ENCODE measurements at regions not wholly inside any gene's neighbourhood (a gene's known extent, or its start where the extent isn't known, plus 50 kb on each side); places are given as distances from the start of the nearest gene placed in this dataset.
A peak's percentile ranks its signal among the peaks of the same experiment; 100 is the strongest.

- POLR2A ChIA-PET, result no interaction called here
Observed at GRCh38 chr4:125758438-125758837, 443.7 kb downstream of the FAT4 start.

GRCh38 chr4:125760201-125760819 lies 445.6 kb downstream of the FAT4 start:
- no peaks in the 10 kb centered on the region for H3K9me3 ChIP-seq (replicated peaks; ENCODE audit: control insufficient read depth, insufficient read depth, low read length)
- H4K20me1 ChIP-seq (replicated peaks; ENCODE audit: control insufficient read depth, extremely low read depth, insufficient read depth, low read length), result no peaks in the 10 kb centered on the region
- no peak for FAIRE-seq
- intact Hi-C loops (cut with micrococcal nuclease) (no loop called here), dilution Hi-C loops (cut with MboI; ENCODE audit: extremely low pct_ligation_motif_present, low sequenced_read_pairs) (no loop called here)
- no peak overlapping the region for H3K27ac ChIP-seq (ENCODE audit: insufficient read depth, low read depth, low read length)
- TF ChIP-seq EZH2 (IDR thresholded peaks at IDR 0.05; ENCODE audit: borderline replicate concordance, low read depth, low read length, severe bottlenecking) (no peak), GATA2 (IDR thresholded peaks at IDR 0.05; ENCODE audit: insufficient read depth, insufficient read length, low read depth, low read length) (no peak), POLR2A (IDR thresholded peaks at IDR 0.05; ENCODE audit: low read depth, low read length) (no peak), MYC (IDR thresholded peaks at IDR 0.05; ENCODE audit: low read depth, low read length) (no peak), MAX (IDR thresholded peaks at IDR 0.05; ENCODE audit: insufficient read depth, insufficient read length) (no peak), CTCF (IDR thresholded peaks at IDR 0.05; ENCODE audit: extremely low read depth in 1 of 2, insufficient read depth in 1 of 2, low read depth in 1 of 2, low read length in 2 of 2) (no peak), POLR2AphosphoS5 (IDR thresholded peaks at IDR 0.05; ENCODE audit: insufficient read depth, low read depth, low read length) (no peak), JUN (IDR thresholded peaks at IDR 0.05; ENCODE audit: borderline replicate concordance, insufficient read depth, insufficient read length, low read depth) (no peak), FOS (IDR thresholded peaks at IDR 0.05; ENCODE audit: borderline replicate concordance, insufficient read depth, low read length) (no peak)
- no TSS peak for BruUV-seq (replicated peaks)
- H3K4me3 ChIP-seq (replicated peaks in 1 of 3; ENCODE audit: insufficient read depth in 1 of 3, low read depth in 1 of 3, low read length in 3 of 3), result no peak overlapping the region
- H3K27me3 ChIP-seq (ENCODE audit: control insufficient read depth in 2 of 2, insufficient read depth in 2 of 2, low read length in 2 of 2), result no peaks in the 10 kb centered on the region
- no peak overlapping the region for H3K9ac ChIP-seq (replicated peaks; ENCODE audit: extremely low read depth, insufficient read depth, low read length)
- H2AFZ ChIP-seq (ENCODE audit: low read depth, low read length), result peak overlapping the region; percentile 17
- H3K79me2 ChIP-seq (ENCODE audit: control insufficient read depth, insufficient read depth, low read length), result no peaks in the 10 kb centered on the region
- H3K4me2 ChIP-seq (ENCODE audit: insufficient read depth, low read length), result no peak overlapping the region
- ChIA-PET POLR2A (no interaction called here), CTCF (interaction anchor here (0.7 to 2.0 kb wide), 5 partner anchors 9 to 447 kb away, joined by 3 to 8 read pairs (median 5); no protein-coding TSS in a partner anchor)
- H3K4me1 ChIP-seq (ENCODE audit: control insufficient read depth, extremely low read depth, insufficient read depth, low read length), result no peaks in the 10 kb centered on the region
- H3K9me1 ChIP-seq (replicated peaks; ENCODE audit: control insufficient read depth, extremely low read depth, insufficient read depth, low read length), result no peaks in the 10 kb centered on the region
- DNase-seq (ENCODE audit: low read depth, low spot score), result no peak
- no peaks in the 10 kb centered on the region for H3K36me3 ChIP-seq (ENCODE audit: control insufficient read depth in 2 of 2, extremely low read depth in 1 of 2, insufficient read depth in 2 of 2, low read length in 2 of 2)

More at GRCh38 chr4:125758438-125758837, 443.7 kb downstream of the FAT4 start:
- intact Hi-C loops (cut with micrococcal nuclease), result loop anchor here (10.0 kb wide), 2 partner anchors 646 to 846 kb away; no protein-coding TSS in a partner anchor
- DNase-seq (ENCODE audit: low read depth, low spot score) (no peak), FAIRE-seq (no peak)
- H3K9me3 ChIP-seq (replicated peaks; ENCODE audit: control insufficient read depth, insufficient read depth, low read length), result no peaks in the 10 kb centered on the region
- no peaks in the 10 kb centered on the region for H3K79me2 ChIP-seq (ENCODE audit: control insufficient read depth, insufficient read depth, low read length)
- H3K4me1 ChIP-seq (ENCODE audit: control insufficient read depth, extremely low read depth, insufficient read depth, low read length), result no peaks in the 10 kb centered on the region
- no peaks in the 10 kb centered on the region for H3K27me3 ChIP-seq (ENCODE audit: control insufficient read depth in 2 of 2, insufficient read depth in 2 of 2, low read length in 2 of 2)
- CTCF ChIA-PET, result interaction anchor here (1.0 kb wide), 1 partner anchor 51 kb away, joined by 3 read pairs; no protein-coding TSS in a partner anchor
- no peak overlapping the region for H3K4me2 ChIP-seq (ENCODE audit: insufficient read depth, low read length)
- BruUV-seq (replicated peaks), result no TSS peak
- H3K9me1 ChIP-seq (replicated peaks; ENCODE audit: control insufficient read depth, extremely low read depth, insufficient read depth, low read length), result no peaks in the 10 kb centered on the region
- no peaks in the 10 kb centered on the region for H4K20me1 ChIP-seq (replicated peaks; ENCODE audit: control insufficient read depth, extremely low read depth, insufficient read depth, low read length)
- no peaks in the 10 kb centered on the region for H3K36me3 ChIP-seq (ENCODE audit: control insufficient read depth in 2 of 2, extremely low read depth in 1 of 2, insufficient read depth in 2 of 2, low read length in 2 of 2)
- H2AFZ ChIP-seq (ENCODE audit: low read depth, low read length), result no peak overlapping the region
- no peak overlapping the region for H3K27ac ChIP-seq (ENCODE audit: insufficient read depth, low read depth, low read length)
- dilution Hi-C loops (cut with MboI; ENCODE audit: extremely low pct_ligation_motif_present, low sequenced_read_pairs), result no loop called here
- no peak overlapping the region for H3K9ac ChIP-seq (replicated peaks; ENCODE audit: extremely low read depth, insufficient read depth, low read length)
- no peak overlapping the region for H3K4me3 ChIP-seq (replicated peaks in 1 of 3; ENCODE audit: insufficient read depth in 1 of 3, low read depth in 1 of 3, low read length in 3 of 3)
- no peak for TF ChIP-seq POLR2AphosphoS5 (IDR thresholded peaks at IDR 0.05; ENCODE audit: insufficient read depth, low read depth, low read length)
- no peak for TF ChIP-seq EZH2 (IDR thresholded peaks at IDR 0.05; ENCODE audit: borderline replicate concordance, low read depth, low read length, severe bottlenecking)
- TF ChIP-seq MAX (IDR thresholded peaks at IDR 0.05; ENCODE audit: insufficient read depth, insufficient read length), result no peak
- no peak for TF ChIP-seq MYC (IDR thresholded peaks at IDR 0.05; ENCODE audit: low read depth, low read length)
